ENCODE measurements at regions not wholly inside any gene's neighbourhood (a gene's known extent, or its start where the extent isn't known, plus 50 kb on each side); places are given as distances from the start of the nearest gene placed in this dataset.

DNA sequence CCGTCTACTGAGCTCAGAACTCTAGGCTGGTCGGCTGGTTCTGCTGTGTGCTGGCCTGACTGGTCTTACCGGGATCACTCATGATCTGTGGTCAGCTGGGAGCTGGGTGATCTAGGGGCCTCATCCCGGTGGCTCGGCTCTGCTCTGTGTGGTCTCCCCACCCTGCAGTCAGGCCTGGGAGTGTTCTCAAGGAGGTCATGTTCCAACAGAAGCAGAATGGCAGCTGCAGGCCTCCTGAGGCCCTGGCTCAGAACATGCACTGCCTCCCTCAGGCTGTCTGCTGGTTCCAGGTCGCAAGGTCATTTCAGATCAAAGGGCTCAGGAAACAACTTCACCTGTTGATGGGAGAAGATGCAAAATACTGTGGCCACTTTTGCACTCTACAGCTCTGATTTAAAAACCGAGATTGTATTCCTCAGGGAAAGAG lies 81.1 kb upstream of the RFX8 start:
- no peak for DNase-seq (ENCODE audit: low spot score)

DNA sequence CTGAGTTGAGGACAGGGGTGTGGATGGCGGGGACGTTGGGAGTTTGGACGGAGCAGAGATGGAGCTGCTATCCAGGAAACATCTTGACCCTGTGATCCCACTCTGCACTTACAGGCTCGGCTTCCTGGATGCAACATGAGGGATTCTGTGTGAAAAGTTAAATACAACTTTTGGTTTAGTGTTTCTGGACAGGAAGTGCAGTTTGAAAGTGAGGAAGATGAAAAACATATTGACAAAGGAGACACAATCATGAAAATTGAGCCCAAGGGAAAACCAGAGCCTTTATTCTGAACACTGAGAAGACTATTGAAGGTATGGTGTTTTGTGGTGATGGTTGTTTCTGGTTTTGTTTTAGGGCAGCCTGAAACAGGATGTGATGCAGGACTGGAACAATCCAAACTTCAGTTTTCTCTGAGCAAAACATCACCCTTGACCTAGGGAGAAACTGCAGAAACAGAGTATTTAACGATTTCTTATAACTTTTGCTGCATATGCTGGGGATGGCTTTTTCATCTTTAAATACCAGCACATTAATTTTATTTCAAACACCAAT lies 76.5 kb upstream of the RFX8 start:
- DNase-seq (ENCODE audit: low spot score), result no peak

DNA sequence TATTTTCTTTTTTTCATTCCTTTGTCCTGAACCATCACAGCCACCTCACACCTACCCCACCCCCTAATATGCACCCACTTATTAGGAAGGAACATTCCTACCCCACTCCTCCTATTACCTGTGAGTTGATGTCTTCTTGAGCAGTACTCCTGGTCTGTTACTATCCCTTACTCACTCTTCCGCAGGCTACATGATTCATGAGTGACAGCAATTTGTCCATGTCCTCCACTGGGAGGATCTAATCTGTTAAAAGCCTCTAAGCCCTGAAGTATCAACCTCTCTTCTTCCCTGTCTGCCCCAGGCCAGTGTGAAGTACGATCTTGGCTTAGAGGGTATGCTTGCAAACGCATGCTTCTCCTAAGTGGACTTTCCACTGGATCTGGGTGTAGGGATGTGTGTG lies 75.6 kb upstream of the RFX8 start:
- no peak for DNase-seq (ENCODE audit: low spot score)

DNA sequence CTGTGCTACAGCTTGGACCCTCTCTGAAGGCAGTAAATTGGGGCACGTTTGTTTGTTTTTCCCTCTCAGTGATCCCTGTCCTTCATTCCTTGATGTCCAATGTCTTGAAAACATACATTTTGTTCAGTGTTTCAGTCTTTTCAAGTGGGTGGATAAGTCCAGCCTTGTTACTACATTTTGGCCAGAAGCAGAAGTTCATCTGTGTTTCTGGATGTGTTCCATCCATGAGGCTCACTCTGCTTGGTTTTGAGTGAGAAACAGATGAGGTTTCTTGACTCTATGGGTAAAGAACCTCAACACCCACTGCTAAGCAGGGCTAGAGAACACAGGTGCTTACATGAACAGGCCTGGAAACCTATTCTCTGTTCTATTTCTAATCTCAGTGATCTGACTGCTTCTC lies 74.5 kb upstream of the RFX8 start:
- DNase-seq (ENCODE audit: low spot score), result no peak

DNA sequence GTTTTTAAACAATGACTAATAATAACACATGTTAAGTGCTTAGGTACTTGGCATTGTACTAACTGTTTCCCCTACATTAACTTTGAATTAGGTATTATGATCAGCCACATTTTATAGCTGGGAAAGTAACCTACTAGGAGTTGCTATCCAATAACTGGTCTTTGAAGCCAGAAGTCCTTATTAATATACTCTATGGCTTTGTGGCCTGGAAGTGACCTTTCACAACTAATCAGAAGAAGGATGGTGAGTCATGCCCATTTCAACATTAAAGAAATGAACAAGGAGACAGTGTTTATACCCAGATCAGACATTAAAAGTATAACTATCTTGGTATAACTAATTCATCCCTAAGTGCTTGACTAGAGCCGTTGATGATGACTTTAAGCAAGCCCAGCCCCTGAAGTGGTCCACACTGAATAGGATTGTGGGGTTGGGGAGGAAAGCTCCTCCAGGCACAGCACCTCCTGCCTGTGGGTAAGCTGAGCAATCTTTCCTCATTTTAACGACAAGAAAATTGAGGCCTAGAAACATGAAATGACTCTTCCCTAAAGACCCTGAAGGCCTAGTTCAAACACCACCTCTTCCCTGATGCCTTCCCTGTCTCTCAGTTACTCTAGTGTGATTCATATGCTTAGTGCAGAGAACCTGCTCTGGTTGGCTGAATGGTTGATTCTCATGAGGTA lies 71.6 kb upstream of the RFX8 start:
- no peak for DNase-seq (ENCODE audit: low spot score)

DNA sequence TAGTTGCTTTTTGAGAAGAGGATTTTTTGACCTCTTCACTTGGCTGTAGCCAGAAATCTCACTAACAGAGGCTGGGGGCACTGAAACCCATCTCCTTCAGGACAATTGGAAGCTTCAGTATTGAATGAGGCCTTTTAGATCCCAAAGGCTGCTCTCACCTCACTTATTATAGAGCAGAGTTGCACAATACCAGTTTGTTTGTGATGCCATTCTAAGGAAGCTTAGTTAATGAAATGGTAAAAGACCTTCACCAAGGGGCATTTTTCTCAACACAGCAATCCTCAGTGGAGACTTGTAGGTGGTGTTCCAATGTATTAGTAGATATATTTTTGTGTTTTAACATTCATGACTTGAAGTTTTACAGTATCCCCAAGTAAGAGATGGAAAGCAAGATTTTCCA lies 71.0 kb upstream of the RFX8 start:
- no peak for DNase-seq (ENCODE audit: low spot score)

DNA sequence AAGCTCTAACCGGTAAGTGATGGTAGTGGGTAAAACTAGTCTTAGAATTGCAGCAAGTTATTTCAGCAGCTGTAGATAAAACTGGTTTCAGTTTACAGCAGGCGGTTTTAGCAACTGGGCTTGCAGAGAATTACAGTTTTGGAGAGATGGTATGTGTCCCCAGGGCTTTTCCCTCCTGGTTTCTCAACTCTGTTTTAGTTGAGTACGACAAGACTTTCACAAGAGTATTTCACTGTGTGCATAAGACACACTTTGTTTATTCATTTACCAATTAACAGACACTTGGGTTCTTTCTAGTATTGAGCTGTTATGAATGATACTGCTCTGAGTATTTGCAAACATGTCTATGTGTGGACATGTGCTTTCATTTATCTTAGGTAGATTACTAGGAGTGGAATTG lies 65.6 kb upstream of the RFX8 start:
- DNase-seq (ENCODE audit: low spot score), result no peak

DNA sequence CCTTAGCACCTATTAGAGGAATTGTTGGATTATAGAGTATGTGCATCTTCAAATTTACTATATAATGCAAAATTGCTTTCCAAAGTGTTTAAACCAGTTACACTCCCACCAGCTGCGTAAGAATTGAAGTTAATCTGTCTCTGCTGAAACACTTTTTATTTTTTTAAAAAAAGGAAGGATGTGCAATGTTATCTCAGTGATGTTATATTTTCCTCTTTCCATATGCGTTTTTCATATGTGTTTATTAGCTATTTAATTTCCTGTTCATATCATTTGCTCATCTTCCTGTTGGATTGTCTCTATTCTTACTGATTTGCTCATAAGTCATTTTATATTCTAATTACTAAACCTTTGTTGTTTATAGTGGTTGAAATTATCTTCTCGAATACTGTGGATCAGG lies 63.2 kb upstream of the RFX8 start:
- no peak for DNase-seq (ENCODE audit: low spot score)

DNA sequence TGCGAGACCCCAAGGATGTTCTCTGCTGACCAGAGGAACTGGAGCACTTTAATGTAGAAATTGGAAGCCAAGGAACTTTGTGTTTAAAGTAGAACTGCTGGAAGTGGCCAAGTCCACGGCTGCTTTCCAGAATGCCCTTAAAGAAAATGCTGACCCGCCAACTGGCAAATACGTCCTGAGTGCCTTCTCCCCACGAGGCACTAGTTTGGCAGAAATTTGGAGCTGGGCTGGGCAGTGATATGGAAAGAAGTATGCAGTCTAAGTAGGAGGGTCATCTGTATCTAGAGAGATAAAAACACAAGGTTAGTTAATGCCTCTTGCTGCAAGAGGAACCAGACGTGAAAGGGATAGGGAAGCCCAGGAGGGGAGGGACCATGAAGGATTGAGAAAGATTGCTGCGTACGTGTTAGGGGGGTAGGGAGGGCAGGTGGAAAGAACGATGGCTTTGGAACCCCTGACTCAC lies 59.3 kb upstream of the RFX8 start:
- DNase-seq (ENCODE audit: low spot score), result no peak

DNA sequence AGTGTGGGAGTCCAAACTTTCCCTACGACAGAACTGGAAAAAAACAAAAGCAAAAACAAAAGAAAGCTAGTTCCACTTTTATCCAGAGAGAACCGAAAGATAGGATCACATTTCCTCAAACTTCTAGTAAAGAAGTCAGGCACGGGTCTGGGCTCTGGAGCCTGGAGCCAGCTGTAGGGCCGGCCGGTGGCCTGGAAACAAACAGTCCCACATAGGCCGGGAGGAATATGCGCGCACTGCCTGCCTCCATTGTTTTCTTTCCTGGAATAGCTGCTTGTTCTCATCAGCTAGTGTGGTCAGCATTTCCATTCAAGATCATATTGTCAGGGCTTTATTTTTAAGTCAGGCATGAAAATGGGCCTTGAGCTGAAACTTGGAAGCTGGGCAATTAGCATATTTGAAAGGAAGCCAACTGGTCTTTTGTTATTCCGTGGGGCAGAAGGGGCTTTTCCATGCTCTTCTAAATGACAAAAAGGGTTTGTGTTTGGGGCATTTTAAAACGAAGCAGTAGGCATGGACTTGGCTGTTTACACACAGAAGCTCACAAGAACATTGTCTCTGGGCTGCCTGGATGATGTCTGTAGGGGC lies 58.7 kb upstream of the RFX8 start:
- no peak for DNase-seq (ENCODE audit: low spot score)

DNA sequence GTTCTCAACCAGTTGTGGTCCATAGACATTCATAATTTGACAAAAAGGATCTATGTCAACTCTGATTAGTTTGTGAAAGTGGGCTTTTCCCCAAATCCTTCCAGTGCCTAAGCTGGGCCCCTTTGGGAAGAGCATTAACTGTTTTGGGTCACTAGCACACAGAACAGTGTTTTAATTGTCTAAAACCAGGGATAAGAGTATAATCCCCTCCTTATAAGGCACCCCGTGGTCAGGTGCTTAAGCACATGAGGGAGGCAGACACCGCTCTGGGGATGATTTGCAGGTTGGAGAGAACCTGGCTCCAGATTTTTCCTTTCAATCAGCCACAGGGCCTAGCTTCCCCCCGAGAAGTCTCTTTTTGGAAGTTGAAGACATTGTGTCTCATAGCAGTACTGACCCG lies 53.6 kb upstream of the RFX8 start:
- DNase-seq (ENCODE audit: low spot score), result no peak

DNA sequence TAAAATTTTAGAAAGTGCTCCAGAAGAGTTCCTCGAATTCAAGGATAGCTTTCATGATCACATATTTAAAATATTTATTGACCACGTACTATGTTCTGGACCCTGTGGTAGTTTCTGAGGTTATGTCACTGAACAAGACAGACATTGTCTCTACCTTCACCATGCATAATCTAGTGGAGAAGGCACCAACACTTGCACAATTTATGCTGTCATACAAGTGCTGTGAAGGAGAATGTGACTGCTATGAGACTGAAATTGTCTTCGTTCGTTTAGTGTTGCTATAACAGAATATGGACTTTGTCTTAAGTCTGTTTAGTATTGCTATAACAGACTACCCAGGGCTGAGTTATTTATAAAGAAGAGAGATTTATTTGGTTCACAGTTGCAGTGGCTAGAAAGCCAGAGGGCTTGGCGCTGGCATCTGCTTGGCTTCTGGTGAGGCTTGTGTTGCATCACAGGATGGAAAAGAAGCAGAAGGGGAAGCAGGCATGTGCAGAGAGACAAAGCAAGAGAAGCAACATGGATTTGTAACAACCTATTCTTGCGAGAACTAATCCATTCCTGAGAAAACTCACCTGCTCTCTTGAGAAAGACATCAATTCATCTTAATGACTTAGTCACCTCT lies 50.0 kb upstream of the RFX8 start:
- DNase-seq (ENCODE audit: low spot score), result no peak

Measured in CD4-positive, alpha-beta T cell treated with Interleukin-6 at 100 ng/mL for 8 hours (primary cell).